Mammary epithelial cell (primary cell): ENCODE measurements at regions not wholly inside any gene's neighbourhood (a gene's known extent, or its start where the extent isn't known, plus 50 kb on each side); places are given as distances from the start of the nearest gene placed in this dataset.

Source experiments
- EZH2 ChIP-seq: IDR thresholded peaks from 2 replicates; pipeline ENCODE4 v1.6.1; 2012; ENCODE audit warnings: low read length, inconsistent platforms, borderline replicate concordance
- TF ChIP-seq, protein P1 (sequence below), 2 donors: IDR thresholded peaks in 1 of 2; conservative IDR thresholded peaks in 1 of 2; 2 replicates each; pipeline ENCODE4 v1.5.1; 2011 to 2012; ENCODE audit warnings: inconsistent platforms in 2 of 2, low read length in 2 of 2, mild to moderate bottlenecking in 2 of 2, control low read depth in 1 of 2, low read depth in 1 of 2; ENCODE audit not compliant: insufficient read depth in 1 of 2; ENCODE audit errors: extremely low read depth in 1 of 2

GRCh38 chr1:98454666-98455065, 206.9 kb upstream of the SNX7 start:
- TF ChIP-seq, protein P1, sequence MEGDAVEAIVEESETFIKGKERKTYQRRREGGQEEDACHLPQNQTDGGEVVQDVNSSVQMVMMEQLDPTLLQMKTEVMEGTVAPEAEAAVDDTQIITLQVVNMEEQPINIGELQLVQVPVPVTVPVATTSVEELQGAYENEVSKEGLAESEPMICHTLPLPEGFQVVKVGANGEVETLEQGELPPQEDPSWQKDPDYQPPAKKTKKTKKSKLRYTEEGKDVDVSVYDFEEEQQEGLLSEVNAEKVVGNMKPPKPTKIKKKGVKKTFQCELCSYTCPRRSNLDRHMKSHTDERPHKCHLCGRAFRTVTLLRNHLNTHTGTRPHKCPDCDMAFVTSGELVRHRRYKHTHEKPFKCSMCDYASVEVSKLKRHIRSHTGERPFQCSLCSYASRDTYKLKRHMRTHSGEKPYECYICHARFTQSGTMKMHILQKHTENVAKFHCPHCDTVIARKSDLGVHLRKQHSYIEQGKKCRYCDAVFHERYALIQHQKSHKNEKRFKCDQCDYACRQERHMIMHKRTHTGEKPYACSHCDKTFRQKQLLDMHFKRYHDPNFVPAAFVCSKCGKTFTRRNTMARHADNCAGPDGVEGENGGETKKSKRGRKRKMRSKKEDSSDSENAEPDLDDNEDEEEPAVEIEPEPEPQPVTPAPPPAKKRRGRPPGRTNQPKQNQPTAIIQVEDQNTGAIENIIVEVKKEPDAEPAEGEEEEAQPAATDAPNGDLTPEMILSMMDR (conservative IDR thresholded peaks at IDR 0.05 in 1 of 2, IDR thresholded peaks at IDR 0.05 in 1 of 2; ENCODE audit: extremely low read depth in 1 of 2, insufficient read depth in 1 of 2, low read depth in 1 of 2, low read length in 2 of 2) = no peak
- no peak for TF ChIP-seq EZH2
